A549 (cell line): ENCODE measurements at regions not wholly inside any gene's neighbourhood (a gene's known extent, or its start where the extent isn't known, plus 50 kb on each side); places are given as distances from the start of the nearest gene placed in this dataset.

Experiments used
- ATAC-seq, 2 experiments: fragments of 200-7000 bp in 1 of 2; fragments of >200 bp in 1 of 2; cut with Nextera tagmentation in 1 of 2; cut with Tn5 transposase in 1 of 2; 3 replicates each; pipeline versions ENCODE4 v1.8.0 to v1.9.1; 2018 to 2020; ENCODE audit warnings: mild to moderate bottlenecking in 1 of 2, moderate library complexity in 1 of 2
- CTCF ChIA-PET: fragments of 300-600 bp; sonication (Branson Sonifier 250); formaldehyde crosslinking; extraction: SDS; loops from one replicate; lab custom pipeline; 2021; ENCODE audit warnings: antibody characterized with exemption, inconsistent platforms; lab: Yijun Ruan, JAX
- POLR2A ChIA-PET: fragments of 350-600 bp; formaldehyde crosslinking; extraction: SDS; loops from one replicate; lab custom pipeline; 2021; ENCODE audit warnings: antibody characterized with exemption, inconsistent platforms; lab: Yijun Ruan, JAX
- DNase-seq, 2 experiments: peaks; one replicate each; pipeline versions ENCODE4 v3.0.0 to v3.0.0-alpha.2; 2011 to 2016; ENCODE audit warnings: low read depth in 1 of 2, low spot score in 1 of 2
- FAIRE-seq: peaks from 2 replicates; lab custom pipeline; 2011; peaks lifted over from hg19 to GRCh38; lab: Jason Lieb, UNC
- H3K27ac ChIP-seq, 2 experiments: fragments of >200 bp; sonication (Bioruptor Twin); formaldehyde crosslinking; 3 replicates each; pipeline ENCODE4 v1.5.1; 2016 to 2017
- H3K4me1 ChIP-seq: fragments of >200 bp; sonication (Bioruptor Twin); formaldehyde crosslinking; 3 replicates; pipeline ENCODE4 v1.6.1; 2016
- H3K4me2 ChIP-seq: fragments of >200 bp; sonication (Bioruptor Twin); formaldehyde crosslinking; 3 replicates; pipeline ENCODE4 v1.6.1; 2016
- H3K4me3 ChIP-seq: fragments of >200 bp; sonication (Bioruptor Twin); formaldehyde crosslinking; 3 replicates; pipeline ENCODE4 v1.5.1; 2016
- H3K9me3 ChIP-seq: fragments of >200 bp; sonication (Bioruptor Twin); formaldehyde crosslinking; 3 replicates; pipeline ENCODE4 v1.6.1; 2016
- CBX8 ChIP-seq: fragments of 200-600 bp; sonication (generic); IDR thresholded peaks from 2 replicates; pipeline ENCODE4 v1.6.1; 2016
- CEBPB ChIP-seq, 2 experiments: fragments of >200 bp in 1 of 2; sonication (Bioruptor Twin) in 1 of 2; formaldehyde crosslinking in 1 of 2; IDR thresholded peaks; 2 replicates each; pipeline ENCODE4 v1.6.1; 2012 to 2016
- CHD4 ChIP-seq: fragments of 200-600 bp; sonication (generic); IDR thresholded peaks from 2 replicates; pipeline ENCODE4 v1.6.1; 2016; ENCODE audit warnings: antibody characterized with exemption, mild to moderate bottlenecking, borderline replicate concordance
- EHMT2 ChIP-seq: fragments of 200-600 bp; sonication (generic); IDR thresholded peaks from 2 replicates; pipeline ENCODE4 v1.6.1; 2016; ENCODE audit warnings: antibody characterized with exemption, low read depth, mild to moderate bottlenecking, moderate library complexity
- ESRRA ChIP-seq: fragments of 150-350 bp; IDR thresholded peaks from 2 replicates; pipeline ENCODE4 v1.6.1; 2014; ENCODE audit warnings: mild to moderate bottlenecking, low read length, borderline replicate concordance
- GATA3 ChIP-seq: IDR thresholded peaks from 2 replicates; pipeline ENCODE4 v1.6.1; 2012; ENCODE audit warnings: borderline replicate concordance
- HOXA7 ChIP-seq: fragments of 250-450 bp; sonication (Bioruptor Pico); IDR thresholded peaks from 2 replicates; pipeline ENCODE4 v1.5.0; 2020; ENCODE audit warnings: mild to moderate bottlenecking, moderate library complexity
- HOXB13 ChIP-seq: fragments of 250-450 bp; sonication (Bioruptor Pico); IDR thresholded peaks from 2 replicates; pipeline ENCODE4 v1.5.0; 2020; ENCODE audit warnings: low read depth, mild to moderate bottlenecking, moderate library complexity
- KDM1A ChIP-seq: fragments of 200-600 bp; sonication (generic); IDR thresholded peaks from 2 replicates; pipeline ENCODE4 v1.6.1; 2016; ENCODE audit warnings: low read depth, mild to moderate bottlenecking
- KDM5A ChIP-seq: fragments of 200-600 bp; sonication (generic); IDR thresholded peaks from 2 replicates; pipeline ENCODE4 v1.6.1; 2016; ENCODE audit warnings: antibody characterized with exemption, mild to moderate bottlenecking
- MAFK ChIP-seq: fragments of 450-650 bp; IDR thresholded peaks from 2 replicates; pipeline ENCODE4 v1.6.1; 2014; ENCODE audit not compliant: partially characterized antibody
- NR3C1 ChIP-seq: fragments of >200 bp; sonication (Bioruptor Twin); formaldehyde crosslinking; IDR thresholded peaks from 3 replicates; pipeline ENCODE4 v1.6.1; 2017
- POLR2AphosphoS2 ChIP-seq: conservative IDR thresholded peaks from 2 replicates; pipeline ENCODE4 v1.6.1; 2012; ENCODE audit warnings: low read length, improper control_type of control experiment, inconsistent platforms
- RAD21 ChIP-seq, 2 experiments: fragments of >200 bp in 1 of 2; sonication (Bioruptor Twin) in 1 of 2; formaldehyde crosslinking in 1 of 2; IDR thresholded peaks in 1 of 2; conservative IDR thresholded peaks in 1 of 2; 2 replicates in 1 of 2; 3 replicates in 1 of 2; pipeline ENCODE4 v1.6.1; 2012 to 2018; ENCODE audit warnings: inconsistent platforms in 1 of 2
- RNF2 ChIP-seq: fragments of 200-600 bp; sonication (generic); IDR thresholded peaks from 2 replicates; pipeline ENCODE4 v1.6.1; 2016; ENCODE audit warnings: low read depth, mild to moderate bottlenecking, antibody characterized with exemption, moderate library complexity, borderline replicate concordance
- SREBF2 ChIP-seq: fragments of 450-650 bp; IDR thresholded peaks from 2 replicates; pipeline ENCODE4 v1.6.1; 2014; ENCODE audit warnings: mild to moderate bottlenecking, moderate library complexity
- TFCP2L1 ChIP-seq: fragments of 250-450 bp; sonication (Bioruptor Pico); IDR thresholded peaks from 2 replicates; pipeline ENCODE4 v1.5.0; 2021; ENCODE audit warnings: mild to moderate bottlenecking
- TP53 ChIP-seq: fragments of 250-450 bp; sonication (Bioruptor Pico); IDR thresholded peaks from 2 replicates; pipeline ENCODE4 v1.5.0; 2021; ENCODE audit warnings: mild to moderate bottlenecking, moderate library complexity
- ZFP36 ChIP-seq: fragments of 450-650 bp; IDR thresholded peaks from 2 replicates; pipeline ENCODE4 v1.6.1; 2014; ENCODE audit warnings: borderline replicate concordance; ENCODE audit not compliant: partially characterized antibody
- WGBS: methylation state at CpG from one replicate; pipeline ENCODE4 v1.1.6; 2017; ENCODE audit errors: missing lambda C conversion rate; 5-methylcytosine and 5-hydroxymethylcytosine counted together
- TF ChIP-seq, protein P1 (sequence below): fragments of 200-600 bp; sonication (generic); IDR thresholded peaks from 2 replicates; pipeline ENCODE4 v1.6.1; 2016; ENCODE audit warnings: antibody characterized with exemption, mild to moderate bottlenecking, moderate library complexity
- TF ChIP-seq, protein P2 (sequence below): fragments of 250-450 bp; sonication (Bioruptor Pico); IDR thresholded peaks from 2 replicates; pipeline ENCODE4 v1.5.0; 2020; ENCODE audit warnings: low read depth, mild to moderate bottlenecking, moderate library complexity
- TF ChIP-seq, protein P3 (sequence below): IDR thresholded peaks from 2 replicates; pipeline ENCODE4 v1.6.1; 2012

DNA sequence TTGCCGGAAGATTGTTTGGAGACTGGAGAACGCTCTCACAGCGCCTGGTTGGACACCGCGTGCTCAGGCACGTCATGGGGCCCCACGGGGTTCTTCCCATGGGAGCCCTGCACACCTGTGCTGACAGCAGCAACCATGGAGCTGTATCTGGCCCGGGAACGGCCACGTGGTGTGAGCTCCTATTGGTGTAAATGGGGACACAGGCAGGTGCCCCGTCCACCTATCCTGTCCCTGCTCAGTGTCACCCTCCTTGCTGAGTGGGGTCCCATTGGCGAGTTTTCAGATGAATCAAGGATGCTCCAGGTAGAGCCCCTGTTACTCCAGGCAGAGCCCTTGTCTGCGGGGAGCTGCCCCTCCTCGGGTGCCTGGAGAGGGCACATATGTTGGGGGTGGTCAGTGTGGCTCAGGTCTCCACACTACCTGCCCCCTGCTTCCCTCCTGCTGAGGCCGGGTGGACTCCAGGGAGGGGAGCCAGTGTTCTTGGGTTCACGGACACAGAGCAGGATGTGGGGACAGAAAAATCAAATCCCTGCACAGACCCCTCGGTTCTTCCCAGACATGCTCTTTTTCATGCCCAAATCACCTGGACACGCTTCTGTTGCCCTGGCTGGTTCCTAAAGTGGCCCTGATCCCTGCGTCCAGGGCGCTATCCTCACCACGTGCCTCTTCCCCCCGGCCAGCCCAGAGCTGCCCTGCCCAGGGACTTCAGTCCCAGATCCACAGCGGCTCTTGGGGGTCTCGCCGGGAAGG lies 250.1 kb downstream of the ADGRD1 start:
- Histone ChIP-seq H3K4me3 (no peak overlapping the region), H3K4me1 (no peaks in the 10 kb centered on the region), H3K4me2 (no peak overlapping the region), H3K9me3 (no peaks in the 10 kb centered on the region), H3K27ac (no peak overlapping the region)
- ATAC-seq (no peak), FAIRE-seq (no peak), DNase-seq (no peak)
- ChIA-PET CTCF (no interaction called here), POLR2A (no interaction called here)
- WGBS, result 75% methylated on average over 19 of the region's 25 CpGs
- TF ChIP-seq ZFP36, result no peak
- no peak for TF ChIP-seq CHD4
- TF ChIP-seq EHMT2, result no peak
- no peak for TF ChIP-seq POLR2AphosphoS2
- no peak for TF ChIP-seq KDM1A
- TF ChIP-seq, protein P1, sequence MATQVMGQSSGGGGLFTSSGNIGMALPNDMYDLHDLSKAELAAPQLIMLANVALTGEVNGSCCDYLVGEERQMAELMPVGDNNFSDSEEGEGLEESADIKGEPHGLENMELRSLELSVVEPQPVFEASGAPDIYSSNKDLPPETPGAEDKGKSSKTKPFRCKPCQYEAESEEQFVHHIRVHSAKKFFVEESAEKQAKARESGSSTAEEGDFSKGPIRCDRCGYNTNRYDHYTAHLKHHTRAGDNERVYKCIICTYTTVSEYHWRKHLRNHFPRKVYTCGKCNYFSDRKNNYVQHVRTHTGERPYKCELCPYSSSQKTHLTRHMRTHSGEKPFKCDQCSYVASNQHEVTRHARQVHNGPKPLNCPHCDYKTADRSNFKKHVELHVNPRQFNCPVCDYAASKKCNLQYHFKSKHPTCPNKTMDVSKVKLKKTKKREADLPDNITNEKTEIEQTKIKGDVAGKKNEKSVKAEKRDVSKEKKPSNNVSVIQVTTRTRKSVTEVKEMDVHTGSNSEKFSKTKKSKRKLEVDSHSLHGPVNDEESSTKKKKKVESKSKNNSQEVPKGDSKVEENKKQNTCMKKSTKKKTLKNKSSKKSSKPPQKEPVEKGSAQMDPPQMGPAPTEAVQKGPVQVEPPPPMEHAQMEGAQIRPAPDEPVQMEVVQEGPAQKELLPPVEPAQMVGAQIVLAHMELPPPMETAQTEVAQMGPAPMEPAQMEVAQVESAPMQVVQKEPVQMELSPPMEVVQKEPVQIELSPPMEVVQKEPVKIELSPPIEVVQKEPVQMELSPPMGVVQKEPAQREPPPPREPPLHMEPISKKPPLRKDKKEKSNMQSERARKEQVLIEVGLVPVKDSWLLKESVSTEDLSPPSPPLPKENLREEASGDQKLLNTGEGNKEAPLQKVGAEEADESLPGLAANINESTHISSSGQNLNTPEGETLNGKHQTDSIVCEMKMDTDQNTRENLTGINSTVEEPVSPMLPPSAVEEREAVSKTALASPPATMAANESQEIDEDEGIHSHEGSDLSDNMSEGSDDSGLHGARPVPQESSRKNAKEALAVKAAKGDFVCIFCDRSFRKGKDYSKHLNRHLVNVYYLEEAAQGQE, result no peak
- no peak for TF ChIP-seq ESRRA
- TF ChIP-seq, protein P2, sequence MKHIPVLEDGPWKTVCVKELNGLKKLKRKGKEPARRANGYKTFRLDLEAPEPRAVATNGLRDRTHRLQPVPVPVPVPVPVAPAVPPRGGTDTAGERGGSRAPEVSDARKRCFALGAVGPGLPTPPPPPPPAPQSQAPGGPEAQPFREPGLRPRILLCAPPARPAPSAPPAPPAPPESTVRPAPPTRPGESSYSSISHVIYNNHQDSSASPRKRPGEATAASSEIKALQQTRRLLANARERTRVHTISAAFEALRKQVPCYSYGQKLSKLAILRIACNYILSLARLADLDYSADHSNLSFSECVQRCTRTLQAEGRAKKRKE (CRISPR knock-in tag), result no peak
- TF ChIP-seq, protein P3, sequence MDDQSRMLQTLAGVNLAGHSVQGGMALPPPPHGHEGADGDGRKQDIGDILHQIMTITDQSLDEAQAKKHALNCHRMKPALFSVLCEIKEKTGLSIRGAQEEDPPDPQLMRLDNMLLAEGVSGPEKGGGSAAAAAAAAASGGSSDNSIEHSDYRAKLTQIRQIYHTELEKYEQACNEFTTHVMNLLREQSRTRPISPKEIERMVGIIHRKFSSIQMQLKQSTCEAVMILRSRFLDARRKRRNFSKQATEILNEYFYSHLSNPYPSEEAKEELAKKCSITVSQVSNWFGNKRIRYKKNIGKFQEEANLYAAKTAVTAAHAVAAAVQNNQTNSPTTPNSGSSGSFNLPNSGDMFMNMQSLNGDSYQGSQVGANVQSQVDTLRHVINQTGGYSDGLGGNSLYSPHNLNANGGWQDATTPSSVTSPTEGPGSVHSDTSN, result no peak
- TF ChIP-seq NR3C1, result no peak

DNA sequence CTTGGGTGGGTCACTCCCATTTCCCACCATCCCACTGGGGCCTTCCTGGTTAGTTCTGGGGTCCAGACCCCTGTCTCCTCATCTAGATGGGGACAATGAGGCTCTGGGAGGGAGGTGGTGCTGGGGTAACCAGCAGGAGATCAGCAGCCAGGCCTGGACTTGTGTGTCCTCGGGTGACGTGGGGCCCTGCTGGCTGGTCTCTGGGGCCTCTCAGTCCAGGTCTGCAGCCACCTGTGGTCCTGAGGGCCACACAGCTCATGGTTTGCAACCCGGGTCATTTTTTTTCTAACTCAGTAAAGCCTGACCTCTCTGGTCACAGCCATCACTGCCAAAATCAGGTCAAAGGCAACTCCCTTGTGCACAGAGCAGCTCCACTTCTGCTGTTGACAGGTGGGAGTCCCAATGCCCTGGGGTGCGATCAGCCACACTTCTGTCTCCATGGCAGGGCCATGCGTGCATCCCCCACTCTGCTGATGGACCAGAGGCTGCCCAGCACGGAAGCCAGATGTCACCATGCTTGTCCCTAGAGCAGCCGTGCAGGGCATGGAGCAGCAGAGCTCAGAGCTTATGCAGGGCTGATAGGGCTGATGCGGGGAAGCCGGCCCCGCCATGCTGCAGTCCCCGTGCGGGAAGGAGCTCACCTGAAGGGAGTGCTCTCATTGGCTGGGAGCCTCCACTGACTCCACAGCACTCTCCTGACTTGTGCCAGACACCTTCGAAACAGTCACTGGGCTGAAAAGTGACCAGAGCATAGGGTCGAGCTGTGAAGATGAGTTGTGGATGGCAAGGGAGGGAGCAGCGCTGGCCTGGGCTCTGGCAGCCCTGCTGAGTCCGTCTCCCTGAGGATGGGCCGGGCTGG lies 250.9 kb downstream of the ADGRD1 start:
- DNase-seq (no peak), ATAC-seq (no peak), FAIRE-seq (no peak)
- ChIA-PET CTCF (no interaction called here), POLR2A (no interaction called here)
- Histone ChIP-seq H3K4me2 (no peak overlapping the region), H3K4me3 (no peak overlapping the region), H3K4me1 (no peaks in the 10 kb centered on the region), H3K27ac (no peak overlapping the region), H3K9me3 (no peaks in the 10 kb centered on the region)
- WGBS, result 61% methylated on average over 4 of the region's 17 CpGs
- TF ChIP-seq CBX8 (no peak), MAFK (no peak), KDM5A (no peak), TP53 (CRISPR knock-in tag) (no peak), SREBF2 (no peak), HOXA7 (CRISPR knock-in tag) (no peak), HOXB13 (no peak), GATA3 (no peak), RAD21 (conservative IDR thresholded peaks at IDR 0.05 in 1 of 2, IDR thresholded peaks at IDR 0.05 in 1 of 2) (no peak), NR3C1 (no peak), KDM1A (no peak), RNF2 (no peak), CEBPB (IDR thresholded peaks at IDR 0.05) (no peak), TFCP2L1 (no peak)
- TF ChIP-seq, protein P2 (CRISPR knock-in tag), result no peak
- TF ChIP-seq, protein P1, result no peak
